HepG2 (cell line): ENCODE measurements at regions not wholly inside any gene's neighbourhood (a gene's known extent, or its start where the extent isn't known, plus 50 kb on each side); places are given as distances from the start of the nearest gene placed in this dataset.
A peak's percentile ranks its signal among the peaks of the same experiment; 100 is the strongest.

Experiments used
- CENPT ChIP-seq: sonication (generic); formaldehyde crosslinking; IDR thresholded peaks from 2 replicates; pipeline ENCODE4 v1.8.0; 2022; ENCODE audit warnings: low read depth, mild to moderate bottlenecking, moderate library complexity, missing genetic modification reagents
- FOXC1 ChIP-seq: sonication (generic); formaldehyde crosslinking; IDR thresholded peaks from 2 replicates; pipeline ENCODE4 v1.8.0; 2022; ENCODE audit warnings: mild to moderate bottlenecking, missing genetic modification reagents, borderline replicate concordance
- HES4 ChIP-seq: sonication (generic); formaldehyde crosslinking; IDR thresholded peaks from 2 replicates; pipeline ENCODE4 v1.9.0; 2021; ENCODE audit warnings: mild to moderate bottlenecking, missing genetic modification reagents, borderline replicate concordance
- KDM2A ChIP-seq: sonication (generic); formaldehyde crosslinking; IDR thresholded peaks from 2 replicates; pipeline ENCODE4 v1.4.0; 2020; ENCODE audit warnings: low read depth, missing genetic modification reagents, borderline replicate concordance
- MEIS2 ChIP-seq: sonication (generic); formaldehyde crosslinking; IDR thresholded peaks from 2 replicates; pipeline ENCODE4 v1.9.0; 2021; ENCODE audit warnings: mild to moderate bottlenecking, missing genetic modification reagents
- PBX2 ChIP-seq: IDR thresholded peaks from 2 replicates; pipeline ENCODE4 v1.6.1; 2016; ENCODE audit warnings: control low read depth
- REPIN1 ChIP-seq: sonication (generic); formaldehyde crosslinking; IDR thresholded peaks from 2 replicates; pipeline ENCODE4 v1.8.0; 2022; ENCODE audit warnings: missing genetic modification reagents, low read depth, mild to moderate bottlenecking, borderline replicate concordance
- RNF2 ChIP-seq: fragments of 450-650 bp; conservative IDR thresholded peaks from 2 replicates; pipeline ENCODE4 v1.6.1; 2016; ENCODE audit warnings: low read depth
- SIN3A ChIP-seq: IDR thresholded peaks from 2 replicates; pipeline ENCODE4 v1.6.1; 2011; ENCODE audit warnings: low read depth, mild to moderate bottlenecking, control low read depth, low read length, borderline replicate concordance
- SIX4 ChIP-seq: sonication (generic); formaldehyde crosslinking; IDR thresholded peaks from 2 replicates; pipeline ENCODE4 v1.4.0; 2020; ENCODE audit warnings: missing genetic modification reagents
- SP140L ChIP-seq: sonication (generic); formaldehyde crosslinking; IDR thresholded peaks from 2 replicates; pipeline ENCODE4 v1.4.0; 2020; ENCODE audit warnings: missing genetic modification reagents, borderline replicate concordance
- UBTF ChIP-seq: sonication (generic); formaldehyde crosslinking; IDR thresholded peaks from 2 replicates; pipeline ENCODE4 v1.4.0; 2020; ENCODE audit warnings: mild to moderate bottlenecking, missing genetic modification reagents
- ZFP90 ChIP-seq: sonication (generic); formaldehyde crosslinking; IDR thresholded peaks from 2 replicates; pipeline ENCODE4 v1.8.0; 2022; ENCODE audit warnings: missing genetic modification reagents, mild to moderate bottlenecking, inconsistent platforms, borderline replicate concordance
- ZNF160 ChIP-seq: sonication (generic); formaldehyde crosslinking; IDR thresholded peaks from 2 replicates; pipeline ENCODE4 v1.8.0; 2022; ENCODE audit warnings: mild to moderate bottlenecking, inconsistent platforms, missing genetic modification reagents
- ZNF280B ChIP-seq: sonication (generic); formaldehyde crosslinking; IDR thresholded peaks from 2 replicates; pipeline ENCODE4 v1.5.0; 2020; ENCODE audit warnings: missing genetic modification reagents, mild to moderate bottlenecking, borderline replicate concordance
- ZNF605 ChIP-seq: sonication (generic); formaldehyde crosslinking; IDR thresholded peaks from 2 replicates; pipeline ENCODE4 v1.8.0; 2022; ENCODE audit warnings: mild to moderate bottlenecking, missing genetic modification reagents
- ZNF660 ChIP-seq: sonication (generic); formaldehyde crosslinking; IDR thresholded peaks from 2 replicates; pipeline ENCODE4 v1.5.1; 2020; ENCODE audit warnings: mild to moderate bottlenecking, low read depth, missing genetic modification reagents, borderline replicate concordance
- TF ChIP-seq, protein P1 (sequence below): sonication (generic); formaldehyde crosslinking; IDR thresholded peaks from 2 replicates; pipeline ENCODE4 v1.4.0; 2020; ENCODE audit warnings: missing genetic modification reagents
- TF ChIP-seq, protein P2 (sequence below): IDR thresholded peaks from 2 replicates; pipeline ENCODE4 v1.4.0; 2020; ENCODE audit warnings: mild to moderate bottlenecking, missing genetic modification reagents

DNA sequence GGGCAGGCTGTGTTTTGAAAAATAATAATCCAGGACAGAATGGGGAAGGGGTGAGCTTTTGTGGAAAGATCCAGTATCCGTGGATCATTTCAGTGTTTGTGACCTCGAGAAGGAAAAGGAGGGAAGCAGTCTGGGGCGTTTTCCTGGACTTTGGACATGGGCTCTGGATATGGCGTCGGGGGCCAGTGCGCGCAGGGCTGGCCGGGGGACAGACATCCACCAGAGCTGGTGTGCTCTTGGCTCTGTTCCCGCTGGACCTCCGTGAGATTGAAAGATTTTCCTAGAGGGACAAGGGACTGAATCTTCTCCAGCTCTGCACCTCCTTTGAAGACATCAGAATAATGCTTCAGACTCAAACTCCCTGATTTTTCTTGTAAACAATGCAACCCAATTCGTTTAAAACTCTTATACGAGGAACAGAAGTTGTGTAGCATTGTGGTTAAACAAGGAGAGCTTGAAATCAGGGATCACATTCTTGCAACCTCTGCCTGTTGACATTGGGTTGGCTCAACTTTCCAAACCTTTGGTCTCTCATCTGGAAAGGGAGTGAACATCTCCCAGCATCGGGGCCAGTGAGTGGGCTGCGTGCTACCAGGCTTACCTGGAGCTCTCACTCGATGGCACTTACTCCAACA lies 75.9 kb downstream of the C16orf95 start (continued):
- TF ChIP-seq, protein P1, sequence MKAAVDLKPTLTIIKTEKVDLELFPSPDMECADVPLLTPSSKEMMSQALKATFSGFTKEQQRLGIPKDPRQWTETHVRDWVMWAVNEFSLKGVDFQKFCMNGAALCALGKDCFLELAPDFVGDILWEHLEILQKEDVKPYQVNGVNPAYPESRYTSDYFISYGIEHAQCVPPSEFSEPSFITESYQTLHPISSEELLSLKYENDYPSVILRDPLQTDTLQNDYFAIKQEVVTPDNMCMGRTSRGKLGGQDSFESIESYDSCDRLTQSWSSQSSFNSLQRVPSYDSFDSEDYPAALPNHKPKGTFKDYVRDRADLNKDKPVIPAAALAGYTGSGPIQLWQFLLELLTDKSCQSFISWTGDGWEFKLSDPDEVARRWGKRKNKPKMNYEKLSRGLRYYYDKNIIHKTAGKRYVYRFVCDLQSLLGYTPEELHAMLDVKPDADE (CRISPR knock-in tag): no peak
- TF ChIP-seq ZFP90 (CRISPR knock-in tag) (no peak), REPIN1 (CRISPR knock-in tag) (peak; percentile 22; the same call in 1 of the 2 replicates), RNF2 (no peak; the same call in 1 of the 2 replicates), ZNF280B (CRISPR knock-in tag) (no peak), SIN3A (no peak), UBTF (CRISPR knock-in tag) (peak; percentile 42; the same call in 1 of the 2 replicates), ZNF660 (no peak), ZNF160 (0 out of 2 replicates have a peak, but pooled peaks have one; percentile 26), HES4 (no peak), MEIS2 (CRISPR knock-in tag) (peak; percentile 85), ZNF605 (peak; percentile 84), FOXC1 (CRISPR knock-in tag) (0 out of 2 replicates have a peak, but pooled peaks have one; percentile 68), KDM2A (peak; percentile 23; the same call in 1 of the 2 replicates), SP140L (CRISPR knock-in tag) (0 out of 2 replicates have a peak, but pooled peaks have one; percentile 35), PBX2 (CRISPR knock-in tag) (no peak), CENPT (CRISPR knock-in tag) (no peak), SIX4 (CRISPR knock-in tag) (no peak)
- TF ChIP-seq, protein P2, sequence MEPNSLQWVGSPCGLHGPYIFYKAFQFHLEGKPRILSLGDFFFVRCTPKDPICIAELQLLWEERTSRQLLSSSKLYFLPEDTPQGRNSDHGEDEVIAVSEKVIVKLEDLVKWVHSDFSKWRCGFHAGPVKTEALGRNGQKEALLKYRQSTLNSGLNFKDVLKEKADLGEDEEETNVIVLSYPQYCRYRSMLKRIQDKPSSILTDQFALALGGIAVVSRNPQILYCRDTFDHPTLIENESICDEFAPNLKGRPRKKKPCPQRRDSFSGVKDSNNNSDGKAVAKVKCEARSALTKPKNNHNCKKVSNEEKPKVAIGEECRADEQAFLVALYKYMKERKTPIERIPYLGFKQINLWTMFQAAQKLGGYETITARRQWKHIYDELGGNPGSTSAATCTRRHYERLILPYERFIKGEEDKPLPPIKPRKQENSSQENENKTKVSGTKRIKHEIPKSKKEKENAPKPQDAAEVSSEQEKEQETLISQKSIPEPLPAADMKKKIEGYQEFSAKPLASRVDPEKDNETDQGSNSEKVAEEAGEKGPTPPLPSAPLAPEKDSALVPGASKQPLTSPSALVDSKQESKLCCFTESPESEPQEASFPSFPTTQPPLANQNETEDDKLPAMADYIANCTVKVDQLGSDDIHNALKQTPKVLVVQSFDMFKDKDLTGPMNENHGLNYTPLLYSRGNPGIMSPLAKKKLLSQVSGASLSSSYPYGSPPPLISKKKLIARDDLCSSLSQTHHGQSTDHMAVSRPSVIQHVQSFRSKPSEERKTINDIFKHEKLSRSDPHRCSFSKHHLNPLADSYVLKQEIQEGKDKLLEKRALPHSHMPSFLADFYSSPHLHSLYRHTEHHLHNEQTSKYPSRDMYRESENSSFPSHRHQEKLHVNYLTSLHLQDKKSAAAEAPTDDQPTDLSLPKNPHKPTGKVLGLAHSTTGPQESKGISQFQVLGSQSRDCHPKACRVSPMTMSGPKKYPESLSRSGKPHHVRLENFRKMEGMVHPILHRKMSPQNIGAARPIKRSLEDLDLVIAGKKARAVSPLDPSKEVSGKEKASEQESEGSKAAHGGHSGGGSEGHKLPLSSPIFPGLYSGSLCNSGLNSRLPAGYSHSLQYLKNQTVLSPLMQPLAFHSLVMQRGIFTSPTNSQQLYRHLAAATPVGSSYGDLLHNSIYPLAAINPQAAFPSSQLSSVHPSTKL (CRISPR knock-in tag): peak; percentile 76
